Activated CD4-positive, alpha-beta T cell treated with anti-CD3 and anti-CD28 coated beads, Interleukin-2, Interleukin-6, amounts not matched to agents 100 ng/mL and 50 ng/mL, durations not matched to agents 16 hours and 8 hours (primary cell): ENCODE measurements at regions not wholly inside any gene's neighbourhood (a gene's known extent, or its start where the extent isn't known, plus 50 kb on each side); places are given as distances from the start of the nearest gene placed in this dataset.
"Not testable (repeated sequence)": the region's sequence is repeated elsewhere in the genome, so short reads cannot be mapped to it uniquely, and the experiment has no call there.

Experiments
- DNase-seq: peaks from one replicate; pipeline ENCODE4 v3.0.0-alpha.2; 2020

DNA sequence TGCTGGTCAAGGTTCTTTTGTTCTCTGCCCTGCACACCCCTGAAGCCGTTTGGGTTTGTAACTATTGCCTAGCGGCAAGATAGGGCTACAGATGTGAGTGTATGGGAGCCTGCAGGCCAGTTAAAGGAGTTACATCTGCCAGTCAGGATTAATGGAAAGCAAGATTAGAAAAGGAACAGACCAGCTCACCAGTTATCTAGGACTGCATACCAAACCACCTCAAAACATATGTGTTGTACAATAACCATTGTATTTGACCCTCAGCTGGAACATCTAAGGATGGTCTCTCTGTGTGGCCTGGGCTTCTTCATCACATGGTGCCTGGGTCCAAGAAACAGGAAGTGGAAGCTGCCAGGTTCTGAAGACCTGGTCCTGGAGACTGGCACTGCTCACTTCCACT is 52.5 kb upstream of the FBXO28 start:
- DNase-seq = no peak

DNA sequence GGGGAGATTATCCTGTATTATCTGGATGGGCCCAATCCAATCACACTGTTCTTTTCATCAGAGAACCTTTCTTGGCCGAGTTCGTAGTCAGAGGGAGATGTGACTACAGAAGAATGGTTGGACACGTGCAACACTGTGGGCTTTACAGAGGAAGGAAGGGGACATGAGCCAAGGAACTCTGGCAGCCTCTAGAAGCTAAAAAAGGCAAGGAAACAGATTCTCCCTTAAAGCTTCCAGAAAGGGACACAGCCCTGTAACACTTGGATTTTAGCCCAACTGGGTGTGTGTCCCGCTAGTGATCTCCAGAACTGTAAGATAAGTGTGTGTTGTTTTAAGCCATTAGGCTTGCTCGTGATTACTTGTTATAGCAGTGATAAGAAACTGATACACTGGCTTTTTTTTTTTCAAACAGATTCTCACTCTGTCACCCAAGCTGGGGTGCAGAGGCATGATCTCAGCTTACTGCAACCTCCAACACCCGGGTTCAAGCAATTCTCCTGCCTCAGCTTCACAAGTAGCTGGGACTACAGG is 53.9 kb upstream of the FBXO28 start:
- DNase-seq = no peak

DNA sequence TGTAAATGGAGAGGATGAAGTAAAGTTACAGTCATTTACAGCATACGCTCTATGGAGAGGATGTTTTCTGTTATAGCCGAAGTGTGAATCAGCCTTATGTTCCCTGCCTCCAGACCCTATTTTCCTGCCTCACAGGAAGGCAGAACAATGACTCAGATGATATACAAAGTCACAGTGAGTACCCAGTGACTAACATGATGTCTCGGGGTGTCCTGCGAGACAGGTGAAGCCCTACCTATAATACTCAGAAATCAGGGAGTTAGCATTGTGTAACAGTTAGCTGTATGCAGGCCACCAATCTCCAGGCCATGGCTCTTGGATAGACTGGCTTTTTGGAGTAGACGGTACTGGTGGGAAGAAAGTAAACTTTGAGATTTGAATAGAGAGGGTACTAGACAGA is 55.6 kb upstream of the FBXO28 start:
- DNase-seq = no peak

DNA sequence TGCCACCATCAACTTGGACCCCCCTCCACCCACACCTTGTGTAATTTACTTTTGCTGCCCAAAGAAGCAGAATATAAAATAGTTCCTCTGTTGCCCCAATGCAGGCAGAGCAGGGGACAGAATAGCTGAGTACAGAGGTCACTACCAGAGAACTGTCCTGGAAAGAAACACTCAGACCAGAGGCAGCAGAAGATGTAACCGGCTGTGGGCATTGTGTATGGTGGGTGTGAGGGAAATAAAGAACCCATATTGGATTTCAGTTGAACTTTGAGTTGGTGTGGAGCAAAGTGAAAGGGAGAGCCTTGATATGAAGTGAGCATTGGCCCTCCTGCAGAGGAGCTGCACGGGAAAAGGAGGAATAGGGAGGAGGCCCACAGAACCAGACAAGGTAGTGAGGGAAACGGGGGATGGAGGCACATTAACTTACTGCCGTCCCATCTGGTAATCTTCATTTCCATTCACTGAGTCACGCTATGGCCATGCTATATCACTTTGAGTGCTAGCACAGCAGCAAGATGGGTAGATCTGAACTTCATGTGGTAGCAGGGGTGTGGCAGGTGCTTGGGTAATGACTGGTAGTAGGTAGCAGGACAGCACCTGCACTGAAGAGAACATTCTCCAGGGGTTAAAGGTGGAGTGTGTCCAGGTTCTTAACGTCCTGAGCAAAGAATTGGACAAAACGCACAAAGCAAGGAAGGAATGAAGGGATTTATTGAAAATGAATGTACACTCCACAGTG is 56.3 kb upstream of the FBXO28 start:
- DNase-seq = no peak

DNA sequence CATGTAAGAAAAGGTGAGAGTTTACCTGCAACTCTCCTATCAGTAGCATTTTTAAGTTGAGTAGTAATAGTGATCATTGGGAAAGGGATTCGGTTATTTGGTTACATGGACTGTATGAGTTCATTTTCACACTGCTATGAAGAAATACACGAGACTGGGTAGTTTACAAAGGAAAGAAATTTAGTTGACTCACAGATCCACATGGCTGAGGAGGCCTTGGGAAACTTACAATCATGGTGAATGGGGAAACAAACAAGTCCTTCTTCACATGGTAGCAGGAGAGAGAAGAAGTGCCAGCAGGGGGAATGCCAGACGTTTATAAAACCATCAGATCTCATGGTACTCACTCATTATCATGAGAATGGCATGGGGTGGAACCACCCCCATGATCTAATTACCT is 59.3 kb upstream of the FBXO28 start:
- DNase-seq = no peak

DNA sequence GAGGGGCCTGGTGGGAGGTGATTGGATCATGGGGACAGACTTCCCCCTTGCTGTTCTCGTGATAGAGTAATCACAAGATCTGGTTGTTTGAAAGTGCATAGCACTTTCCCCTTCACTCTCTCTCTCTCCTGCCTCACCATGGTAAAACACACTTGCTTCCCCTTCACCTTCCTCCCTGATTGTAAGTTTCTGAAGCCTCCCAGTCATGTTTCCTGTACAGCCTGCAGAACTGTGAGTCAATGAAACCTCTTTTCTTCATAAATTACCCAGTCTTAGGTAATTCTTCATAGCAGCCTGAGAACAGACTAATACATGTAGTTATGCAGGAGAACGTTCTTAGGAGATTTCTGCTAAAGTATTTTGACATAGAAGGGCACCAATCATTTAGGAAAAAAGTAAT is 59.9 kb upstream of the FBXO28 start:
- DNase-seq = no peak

DNA sequence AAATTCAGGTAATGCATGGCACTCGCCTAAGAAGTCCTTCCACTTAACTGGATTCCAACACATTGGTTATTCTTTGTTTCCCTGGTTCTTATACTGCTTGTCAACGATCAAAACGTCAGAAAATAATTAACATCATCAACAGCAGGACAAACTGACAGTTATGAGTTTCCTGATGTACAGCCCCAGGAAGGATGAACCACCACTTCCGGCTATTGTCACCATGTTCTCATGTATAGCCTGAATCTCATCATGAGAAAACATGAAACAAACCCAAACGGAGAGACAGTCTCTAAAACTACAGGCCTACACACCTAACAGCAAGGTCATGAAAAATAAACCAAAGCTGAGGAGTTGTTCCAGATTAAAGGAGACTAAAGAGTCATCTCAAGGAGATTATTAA is 60.5 kb upstream of the FBXO28 start:
- DNase-seq = no peak

DNA sequence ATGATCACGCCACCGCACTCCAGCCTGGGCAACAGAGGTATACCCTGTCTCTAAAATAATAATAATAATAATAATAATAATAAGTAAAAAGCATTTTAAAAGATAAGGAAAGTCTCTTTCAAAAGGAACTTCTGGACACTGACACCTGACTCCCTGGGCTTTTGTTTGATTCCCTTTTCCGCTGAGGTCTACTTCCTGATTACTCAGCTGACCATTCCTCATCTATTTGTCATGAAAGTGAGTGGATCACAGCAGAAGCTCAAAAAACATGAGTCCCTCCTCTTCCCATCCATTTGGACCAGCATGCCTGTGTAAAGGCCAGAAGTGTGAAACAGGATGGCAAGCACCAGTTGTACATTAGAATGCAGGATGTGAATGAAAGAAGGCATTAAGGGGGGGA is 61.1 kb upstream of the FBXO28 start:
- no peak for DNase-seq

DNA sequence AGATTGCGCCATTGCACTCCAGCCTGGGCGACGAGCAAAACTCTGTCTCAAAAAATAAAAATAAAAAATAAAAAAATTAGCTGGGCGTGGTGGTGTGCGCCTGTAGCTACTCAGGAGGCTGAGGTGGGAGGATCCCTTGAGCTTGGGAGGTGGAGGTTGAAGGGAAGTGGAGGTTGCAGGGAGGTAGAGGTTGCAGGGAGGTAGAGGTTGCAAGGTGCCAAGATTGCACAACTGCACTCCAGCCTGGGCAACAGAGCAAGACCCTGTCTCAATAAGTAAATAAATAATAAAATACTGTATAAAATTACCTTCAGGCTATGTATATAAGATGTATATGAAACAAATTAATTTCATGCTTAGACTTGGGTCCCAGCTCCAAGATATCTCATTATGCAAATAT is 62.1 kb upstream of the FBXO28 start:
- DNase-seq = not testable (repeated sequence)

DNA sequence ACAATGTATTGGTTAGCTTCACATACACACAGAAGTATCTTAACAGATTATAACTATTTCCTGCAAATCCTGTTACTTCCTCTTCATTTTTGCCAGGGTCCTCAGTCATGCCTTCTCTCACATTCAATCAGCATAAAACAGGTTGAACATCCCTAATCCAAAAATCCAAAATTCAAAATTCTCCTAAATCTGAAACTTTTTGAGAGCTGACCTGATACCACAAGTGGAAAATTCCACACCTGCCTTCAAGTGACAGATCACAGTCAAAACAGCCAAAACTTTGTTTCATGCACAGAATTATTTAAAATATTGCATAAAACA is 62.9 kb upstream of the FBXO28 start:
- DNase-seq = no peak

DNA sequence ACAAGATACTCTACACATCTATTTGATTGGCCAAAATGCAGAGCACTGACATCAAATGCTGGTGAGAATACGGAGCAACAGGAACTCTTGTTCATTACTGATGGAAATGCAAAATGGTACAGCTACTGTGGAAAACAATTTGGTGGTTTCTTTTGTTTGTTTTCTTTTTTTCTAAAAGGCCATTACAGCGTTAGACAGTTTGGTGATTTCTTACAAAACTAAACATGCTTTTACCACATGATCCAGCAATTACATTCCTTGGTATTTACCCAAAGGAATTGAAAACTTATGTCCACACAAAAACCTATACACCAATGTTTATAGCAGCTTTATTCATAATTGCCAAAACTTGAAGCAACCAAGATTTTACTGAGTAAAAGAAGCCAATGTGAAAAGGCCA is 66.4 kb upstream of the FBXO28 start:
- no peak for DNase-seq

DNA sequence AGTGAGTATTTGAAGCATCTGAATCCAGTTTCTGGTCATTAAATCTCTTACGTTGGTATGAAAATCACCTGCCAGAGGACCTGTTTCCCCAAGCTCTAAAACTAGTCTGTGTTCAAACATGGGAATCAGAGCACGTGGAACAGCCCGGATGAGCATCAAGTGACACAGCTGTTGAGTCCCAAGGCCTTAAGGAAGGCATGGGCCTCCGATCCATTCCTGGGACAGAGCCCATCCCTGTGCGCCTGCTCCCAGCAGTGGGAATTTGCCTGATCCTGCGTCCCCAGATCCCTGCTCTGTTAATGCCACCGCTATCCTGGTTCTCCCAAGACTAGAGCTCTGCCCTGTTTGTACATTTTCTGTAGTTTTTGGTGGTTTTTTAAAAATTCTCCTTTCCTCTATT is 68.4 kb upstream of the FBXO28 start:
- DNase-seq = no peak

DNA sequence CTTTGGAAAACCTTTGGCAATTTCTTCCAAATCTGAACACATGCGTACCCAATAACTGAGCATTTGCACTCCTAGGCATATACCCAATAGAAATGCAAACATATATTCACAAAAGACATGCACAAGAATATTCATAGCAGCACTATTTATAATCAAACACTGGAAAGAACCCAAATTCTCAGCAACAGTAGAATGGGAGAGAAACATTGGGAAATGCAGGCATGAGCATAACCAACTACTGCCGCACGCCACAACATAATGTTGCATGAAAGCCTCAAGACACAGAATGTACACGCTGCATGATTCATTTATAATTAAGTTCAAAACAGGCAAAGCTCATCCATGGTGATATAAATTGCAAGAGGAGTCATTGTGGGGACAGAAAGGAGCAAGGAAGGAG is 69.5 kb upstream of the FBXO28 start:
- DNase-seq = no peak

DNA sequence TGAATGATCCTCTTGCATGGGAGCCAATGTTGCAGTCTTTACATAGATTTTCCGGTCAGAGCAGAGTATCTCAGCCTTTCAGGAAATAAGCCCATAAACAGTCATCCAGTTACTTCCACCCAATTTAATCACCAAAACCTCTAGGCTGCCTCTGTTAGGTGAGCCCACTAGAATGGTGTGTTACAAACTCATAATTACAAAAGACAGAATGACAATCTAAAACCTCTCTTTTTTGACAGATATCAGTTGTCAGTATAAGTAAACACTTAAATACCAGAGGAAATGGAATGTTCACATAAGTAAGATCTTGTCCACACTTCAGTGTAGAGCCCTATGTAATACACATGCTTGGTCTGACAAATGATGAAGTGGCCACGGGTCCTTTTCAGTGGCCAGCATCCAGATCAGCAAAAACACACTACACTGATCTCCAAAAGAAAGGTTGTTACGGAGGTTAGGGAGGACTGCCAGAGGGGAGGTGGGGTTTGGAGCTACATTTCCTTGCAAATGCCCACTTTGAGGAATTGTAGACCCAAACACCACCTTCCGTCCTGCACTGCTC is 71.3 kb upstream of the FBXO28 start:
- peak; percentile 23 for DNase-seq

DNA sequence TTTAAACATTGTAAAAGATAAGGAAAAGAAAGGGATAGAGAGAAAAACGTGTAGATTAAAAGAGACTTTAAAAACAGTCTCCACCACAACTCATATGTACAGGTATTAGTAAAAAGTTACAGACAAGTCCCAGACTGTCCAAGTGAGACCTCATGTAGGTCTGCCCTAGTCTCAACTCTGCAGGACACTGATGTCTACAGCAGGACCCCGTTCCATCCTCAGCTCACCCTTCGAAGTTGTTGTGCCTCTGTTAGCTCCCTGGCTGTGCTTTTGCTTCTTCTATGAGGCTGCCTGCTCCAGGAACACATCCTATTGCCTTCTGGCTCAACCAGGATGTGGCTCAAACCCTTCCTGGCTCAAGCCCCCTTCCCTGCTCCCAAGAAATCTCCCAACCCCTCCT is 72.9 kb upstream of the FBXO28 start:
- DNase-seq = no peak

DNA sequence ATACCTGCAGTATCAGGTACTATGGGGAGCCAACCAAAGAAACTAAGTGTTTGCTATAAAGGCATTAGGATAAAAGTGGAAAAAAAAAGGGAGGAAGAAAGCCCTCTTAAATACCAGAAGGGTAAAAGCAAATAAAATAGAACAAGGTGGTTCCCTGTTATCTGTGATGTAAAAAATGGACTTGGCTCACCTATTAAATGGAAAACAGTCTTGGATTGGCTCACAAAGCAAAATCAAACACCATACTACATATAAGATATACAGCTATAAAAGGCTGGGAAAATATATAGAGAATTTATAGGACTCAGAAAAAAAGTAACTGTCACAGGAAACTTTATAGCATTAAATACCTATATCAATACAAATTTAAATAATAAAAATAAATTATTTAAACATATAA is 73.5 kb upstream of the FBXO28 start:
- DNase-seq = not testable (repeated sequence)

DNA sequence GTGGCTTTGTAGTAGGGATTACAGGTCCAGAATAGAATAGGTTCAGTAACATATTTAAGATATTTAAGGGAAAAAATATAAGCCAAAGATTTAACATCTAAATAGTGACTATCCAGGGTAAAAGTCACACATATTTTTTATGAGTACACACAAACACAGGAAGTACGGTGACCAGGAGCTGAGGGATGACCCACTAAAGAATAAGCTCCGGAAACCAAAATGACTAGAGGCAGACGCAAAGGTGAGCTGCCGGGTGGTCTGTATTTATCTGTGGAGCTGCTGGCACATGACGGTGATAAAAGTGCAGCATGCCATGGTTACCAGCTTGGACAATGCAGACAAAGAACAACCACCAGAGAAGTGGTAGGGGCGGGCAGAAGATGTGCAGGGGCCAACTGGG is 73.9 kb upstream of the FBXO28 start:
- not testable (repeated sequence) for DNase-seq

DNA sequence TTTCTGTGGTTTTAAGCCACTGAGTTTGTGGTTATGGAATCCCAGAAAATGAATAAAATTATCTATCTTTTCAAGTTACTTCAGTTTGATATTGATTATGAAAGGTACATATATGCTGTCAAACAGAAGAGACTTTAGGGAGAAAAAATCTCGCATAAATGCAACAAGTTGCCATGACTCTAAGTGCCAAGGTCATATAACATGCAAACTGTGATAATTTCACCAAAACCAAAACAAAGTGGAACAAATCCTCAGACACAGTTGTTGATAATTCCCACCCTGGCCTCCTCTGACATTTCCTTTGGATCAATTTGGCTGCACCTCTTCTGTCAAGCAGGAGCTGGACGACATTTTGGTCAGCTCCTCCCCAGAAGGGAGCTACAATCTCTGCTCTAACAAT is 75.1 kb upstream of the FBXO28 start:
- not testable (repeated sequence) for DNase-seq

DNA sequence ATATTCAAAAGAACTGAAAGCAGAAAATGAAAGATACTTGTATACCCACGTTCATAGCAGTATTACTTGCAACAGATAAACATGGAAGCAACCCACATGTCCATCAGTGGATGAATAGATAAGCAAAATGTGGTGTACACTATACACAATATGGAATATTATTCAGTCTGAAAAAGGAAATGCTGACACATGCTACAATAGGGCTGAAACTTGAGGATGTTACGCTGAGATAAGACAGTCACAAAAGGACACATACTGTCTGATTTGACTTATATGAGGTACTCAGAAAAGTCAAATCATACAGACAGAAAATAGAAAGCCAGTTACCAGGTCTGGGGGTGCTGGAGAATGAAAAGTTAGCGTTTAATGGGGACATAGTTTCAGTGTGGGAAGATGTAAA is 76.5 kb upstream of the FBXO28 start:
- DNase-seq = not testable (repeated sequence)

DNA sequence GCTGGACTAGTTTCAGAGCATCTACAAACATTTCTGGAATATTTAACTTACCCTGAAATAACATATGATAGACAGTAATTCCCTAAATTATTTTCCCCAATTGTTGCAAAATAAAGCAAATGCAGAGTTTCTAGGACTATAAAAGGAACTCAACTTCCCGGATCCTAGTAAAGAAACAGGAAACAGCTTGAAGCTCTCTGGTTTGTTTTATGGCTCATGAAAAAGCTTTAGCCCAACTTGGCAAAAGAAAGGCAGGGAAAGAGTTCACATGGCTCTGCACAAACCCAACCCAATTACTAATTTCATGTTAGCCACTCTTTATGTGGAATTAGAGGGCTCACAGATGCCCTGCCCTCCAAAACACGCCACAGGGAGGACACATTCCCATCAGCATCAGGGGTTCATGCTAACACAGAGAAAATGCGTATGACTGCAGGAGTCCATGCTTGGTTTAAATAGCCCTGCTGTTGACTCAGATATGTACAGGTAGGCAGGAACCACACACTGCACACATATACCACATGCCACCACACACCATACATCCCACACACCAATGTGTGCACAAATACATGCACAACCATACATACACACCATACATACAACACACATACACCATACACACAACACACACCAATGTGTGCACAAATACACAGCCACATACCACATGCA is 81.2 kb upstream of the FBXO28 start:
- not testable (repeated sequence) for DNase-seq

DNA sequence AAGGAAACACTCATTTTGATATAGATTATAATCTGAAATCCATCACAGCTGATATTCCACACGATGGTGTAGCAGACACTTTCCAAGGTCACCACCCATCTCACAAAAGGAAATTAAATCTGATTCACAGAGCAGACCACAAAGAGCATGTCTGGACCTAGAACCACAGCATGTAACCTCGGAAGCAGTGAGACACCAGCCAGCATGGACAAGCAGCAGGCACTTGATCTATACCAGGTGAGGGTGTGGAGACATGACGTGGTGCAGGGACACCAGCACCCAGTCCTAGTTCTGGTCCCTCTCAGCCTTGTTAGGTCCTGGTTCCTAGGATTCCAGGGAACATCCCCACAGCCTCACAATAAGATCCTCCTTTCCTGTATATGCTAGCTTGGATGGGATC is 81.9 kb upstream of the FBXO28 start:
- DNase-seq = not testable (repeated sequence)

DNA sequence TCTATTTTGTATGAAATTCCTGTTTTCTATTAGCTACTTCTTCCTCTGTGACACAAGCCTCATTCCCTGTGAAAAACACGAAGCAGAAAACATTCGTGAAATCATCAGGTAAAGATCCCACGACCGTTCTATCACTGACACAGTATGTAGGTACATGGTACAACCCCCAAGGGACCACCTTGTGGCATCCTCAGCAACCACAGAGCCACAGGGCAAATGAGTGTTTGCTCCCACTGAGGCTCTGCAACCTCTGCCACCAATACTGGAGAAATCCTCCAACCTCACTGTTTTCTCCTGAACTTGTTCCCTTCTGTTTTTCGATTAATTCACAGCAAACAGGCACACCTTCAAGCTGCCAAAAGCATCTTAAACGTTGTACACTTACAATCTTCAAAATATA is 83.7 kb upstream of the FBXO28 start:
- not testable (repeated sequence) for DNase-seq

DNA sequence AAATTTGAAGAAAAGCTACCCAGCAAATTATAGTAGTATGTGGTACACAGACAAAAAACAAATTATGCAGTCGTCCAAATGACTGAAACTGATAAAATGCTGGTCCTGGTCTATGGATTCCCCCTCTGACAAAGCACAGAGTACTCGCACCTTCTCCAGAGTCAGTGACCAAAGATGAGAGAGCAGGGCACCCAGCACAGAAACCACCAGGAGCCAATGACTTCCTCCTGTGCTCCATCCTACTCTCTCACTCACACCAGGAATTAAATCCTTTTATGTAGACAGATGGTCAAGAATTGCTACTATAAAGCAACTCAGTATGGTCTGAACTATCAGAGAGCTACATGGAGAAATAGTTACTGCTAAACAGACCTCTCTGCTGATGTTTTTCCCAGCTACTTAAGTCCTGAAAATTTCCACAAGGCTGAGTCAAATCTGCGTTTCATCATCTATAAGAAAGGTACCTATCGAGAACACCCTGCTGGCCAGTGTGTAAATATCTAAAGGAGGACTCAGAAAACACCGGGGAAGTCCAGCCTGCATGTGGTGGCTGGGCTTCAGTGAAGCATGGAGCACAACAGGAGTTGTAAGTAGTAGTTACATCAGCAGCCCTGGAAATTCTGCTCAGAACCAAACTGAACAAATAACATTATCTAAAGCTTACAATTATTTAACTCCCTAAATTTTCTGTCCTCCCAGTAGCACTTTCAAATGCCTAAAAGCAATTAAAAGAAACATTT is 84.5 kb upstream of the FBXO28 start:
- DNase-seq = not testable (repeated sequence)

DNA sequence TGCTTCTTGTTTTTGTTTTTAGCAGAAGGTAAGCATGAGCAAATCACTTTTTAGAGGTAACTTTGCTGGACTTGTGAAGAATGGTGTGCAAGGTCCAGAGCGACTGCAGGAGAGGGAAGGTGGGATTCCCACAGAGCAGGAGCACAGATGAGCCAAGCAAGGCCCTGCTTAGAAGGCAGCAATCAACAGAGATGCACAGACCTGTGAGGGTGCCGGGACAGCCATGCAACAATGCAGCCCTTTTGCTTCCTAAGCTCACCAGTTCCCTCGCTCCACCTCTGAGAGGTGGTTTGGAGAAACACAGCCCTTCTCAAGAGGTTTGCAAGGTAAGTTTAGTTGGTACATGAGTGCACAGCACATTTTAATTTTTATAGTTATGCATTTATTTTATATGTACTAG is 85.1 kb upstream of the FBXO28 start:
- DNase-seq = not testable (repeated sequence)
